SK-N-MC (cell line): ENCODE measurements at regions not wholly inside any gene's neighbourhood (a gene's known extent, or its start where the extent isn't known, plus 50 kb on each side); places are given as distances from the start of the nearest gene placed in this dataset.

Source experiments
- DNase-seq: peaks from one replicate; pipeline ENCODE4 v3.0.0-alpha.2; 2011; ENCODE audit warnings: low read depth, low spot score
- H3K27ac ChIP-seq: fragments of 200-600 bp; sonication (generic); 2 replicates; pipeline ENCODE4 v1.5.1; 2016; ENCODE audit warnings: mixed run types
- H3K36me3 ChIP-seq: fragments of 200-600 bp; sonication (generic); 2 replicates; pipeline ENCODE4 v1.6.1; 2017; ENCODE audit warnings: antibody characterized with exemption, low read length, mixed read lengths; ENCODE audit not compliant: insufficient read depth
- H3K4me3 ChIP-seq: fragments of 200-600 bp; sonication (generic); 2 replicates; pipeline ENCODE4 v1.5.1; 2016
- H3K9ac ChIP-seq: fragments of 200-600 bp; sonication (generic); 2 replicates; pipeline ENCODE4 v1.8.0; 2017; ENCODE audit warnings: mixed run types, mixed read lengths; ENCODE audit not compliant: insufficient read length
- H3K9me3 ChIP-seq: fragments of 200-600 bp; sonication (generic); 2 replicates; pipeline ENCODE4 v1.6.1; 2017; ENCODE audit warnings: low read depth, mild to moderate bottlenecking, antibody characterized with exemption, low read length, moderate library complexity, mixed read lengths
- EZH2 ChIP-seq: fragments of 200-600 bp; sonication (generic); IDR thresholded peaks from one replicate; pipeline ENCODE4 v1.6.1; 2017; ENCODE audit warnings: antibody characterized with exemption
- FOXP2 ChIP-seq: optimal IDR thresholded peaks from 2 replicates; pipeline ENCODE3; 2011; ENCODE audit warnings: mild to moderate bottlenecking, moderate library complexity; ENCODE audit not compliant: insufficient read depth; ENCODE audit errors: extremely low read length, control extremely low read depth
- POLR2AphosphoS5 ChIP-seq: IDR thresholded peaks from 2 replicates; pipeline ENCODE4 v1.6.1; 2012; ENCODE audit warnings: mild to moderate bottlenecking, low read depth, low read length, borderline replicate concordance

DNA sequence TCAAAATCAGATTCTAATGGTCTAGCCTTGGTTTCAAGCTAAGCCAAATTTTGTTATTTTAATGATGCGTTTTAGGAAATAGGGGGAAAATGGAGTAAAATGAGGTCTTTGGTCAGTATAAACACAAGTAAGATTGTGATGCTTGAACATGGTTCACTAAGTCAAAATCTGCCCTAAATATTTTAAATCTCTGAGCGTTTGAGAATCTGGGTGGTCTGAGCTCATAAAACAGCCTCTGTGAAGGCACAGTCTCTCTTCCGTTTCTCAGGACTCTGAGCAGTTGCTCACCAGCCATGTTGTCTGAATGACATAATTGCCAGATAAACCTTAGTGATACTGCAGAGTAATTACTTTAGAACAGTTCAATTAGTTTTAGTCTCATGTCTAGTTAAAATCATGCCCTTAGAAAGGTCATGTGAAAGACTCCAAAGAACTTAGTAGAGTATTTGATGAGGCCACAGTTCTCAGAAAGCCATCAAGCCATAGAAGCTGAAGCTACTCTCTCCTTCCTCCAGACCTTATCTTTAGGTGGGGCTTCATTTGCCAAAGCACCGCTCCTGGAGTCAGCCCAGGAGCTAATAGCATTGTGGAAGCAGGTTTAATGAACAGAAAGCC, 257.1 kb upstream of the MAP3K1 start:
- H3K9me3 ChIP-seq = no peaks in the 10 kb centered on the region
- DNase-seq = no peak
- H3K9ac ChIP-seq = no peak overlapping the region
- H3K36me3 ChIP-seq = no peaks in the 10 kb centered on the region
- H3K4me3 ChIP-seq = no peak overlapping the region
- no peak for TF ChIP-seq EZH2
- TF ChIP-seq POLR2AphosphoS5 = no peak
- no peak for TF ChIP-seq FOXP2
- no peak overlapping the region for H3K27ac ChIP-seq

DNA sequence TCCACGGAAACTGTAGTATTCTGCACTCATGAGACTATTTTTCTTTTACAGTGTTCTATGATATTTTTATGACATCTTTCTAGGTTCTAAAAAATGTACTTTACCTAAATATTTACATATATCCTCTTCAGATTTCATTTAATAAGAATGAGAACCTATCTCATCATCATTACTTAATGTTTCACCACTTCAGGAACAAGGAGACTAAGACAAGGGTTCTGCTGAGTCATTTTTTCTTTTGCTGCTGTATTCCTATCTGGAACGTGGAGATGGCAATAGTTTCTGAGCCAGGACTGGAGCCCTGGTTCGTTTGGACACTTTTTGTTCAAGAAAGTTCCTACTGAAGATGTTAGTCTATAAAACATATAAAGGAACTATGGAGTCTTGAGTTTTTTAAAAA, 258.2 kb upstream of the MAP3K1 start:
- no peak overlapping the region for H3K9ac ChIP-seq
- H3K4me3 ChIP-seq = no peak overlapping the region
- H3K36me3 ChIP-seq = no peaks in the 10 kb centered on the region
- DNase-seq = no peak
- TF ChIP-seq FOXP2 (no peak), EZH2 (no peak), POLR2AphosphoS5 (no peak)
- H3K27ac ChIP-seq = no peak overlapping the region
- no peaks in the 10 kb centered on the region for H3K9me3 ChIP-seq

DNA sequence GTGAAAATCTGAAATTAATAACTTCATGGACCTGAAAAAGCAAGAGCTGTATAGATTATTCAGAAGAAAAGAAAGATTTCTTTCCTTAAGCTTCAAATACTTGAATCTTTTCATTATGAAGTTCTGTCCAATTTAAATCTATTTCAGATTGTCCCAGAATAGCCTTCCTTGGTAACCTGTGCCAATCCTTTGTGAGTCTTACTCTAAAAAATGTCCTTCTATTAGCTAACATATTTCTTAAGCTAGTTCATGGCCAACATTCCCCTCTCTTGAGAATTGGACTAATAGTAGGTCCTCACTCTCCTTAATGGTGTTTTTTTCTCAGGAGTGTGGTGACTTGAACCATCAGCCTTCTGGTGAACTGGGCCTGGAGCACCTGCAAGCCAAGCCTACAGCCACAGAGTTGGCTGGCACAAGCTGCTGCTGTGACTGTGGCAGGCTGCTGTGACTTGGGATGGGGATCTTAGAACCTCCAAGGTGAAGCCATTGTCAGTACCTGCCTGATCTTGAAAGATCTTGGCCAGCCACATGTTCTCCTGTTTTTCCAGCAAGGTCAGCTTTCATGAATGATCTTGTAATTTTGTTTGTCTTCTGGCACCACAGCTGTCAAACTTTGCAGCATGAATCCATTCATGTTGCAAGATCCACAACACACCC, 262.6 kb upstream of the MAP3K1 start:
- no peaks in the 10 kb centered on the region for H3K36me3 ChIP-seq
- H3K9me3 ChIP-seq = no peaks in the 10 kb centered on the region
- no peak overlapping the region for H3K9ac ChIP-seq
- H3K4me3 ChIP-seq = no peak overlapping the region
- no peak for DNase-seq
- no peak overlapping the region for H3K27ac ChIP-seq
- TF ChIP-seq EZH2 (no peak), POLR2AphosphoS5 (no peak), FOXP2 (no peak)

DNA sequence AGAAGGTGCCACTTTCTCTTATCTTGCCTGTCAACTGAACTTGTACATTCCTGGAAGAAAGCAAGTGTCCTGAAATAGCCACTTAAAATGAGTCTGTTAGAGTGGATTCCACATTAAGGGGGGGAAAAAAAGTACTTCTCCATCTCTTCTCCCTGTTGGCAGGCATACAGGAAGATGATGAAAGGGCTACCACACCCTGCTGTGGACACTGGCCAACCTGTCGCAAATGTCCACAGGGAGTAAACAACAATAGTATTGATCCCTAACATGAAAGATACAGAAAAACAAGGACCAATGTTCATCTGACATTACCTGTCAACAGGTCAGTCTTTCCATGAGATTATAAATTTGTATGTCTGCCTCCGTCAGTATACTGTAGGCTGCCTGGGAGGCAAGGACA, 265.1 kb upstream of the MAP3K1 start:
- Histone ChIP-seq H3K9me3 (no peaks in the 10 kb centered on the region), H3K27ac (no peak overlapping the region), H3K4me3 (no peak overlapping the region), H3K9ac (no peak overlapping the region), H3K36me3 (no peaks in the 10 kb centered on the region)
- no peak for DNase-seq
- no peak for TF ChIP-seq POLR2AphosphoS5
- TF ChIP-seq EZH2 = no peak
- TF ChIP-seq FOXP2 = no peak

DNA sequence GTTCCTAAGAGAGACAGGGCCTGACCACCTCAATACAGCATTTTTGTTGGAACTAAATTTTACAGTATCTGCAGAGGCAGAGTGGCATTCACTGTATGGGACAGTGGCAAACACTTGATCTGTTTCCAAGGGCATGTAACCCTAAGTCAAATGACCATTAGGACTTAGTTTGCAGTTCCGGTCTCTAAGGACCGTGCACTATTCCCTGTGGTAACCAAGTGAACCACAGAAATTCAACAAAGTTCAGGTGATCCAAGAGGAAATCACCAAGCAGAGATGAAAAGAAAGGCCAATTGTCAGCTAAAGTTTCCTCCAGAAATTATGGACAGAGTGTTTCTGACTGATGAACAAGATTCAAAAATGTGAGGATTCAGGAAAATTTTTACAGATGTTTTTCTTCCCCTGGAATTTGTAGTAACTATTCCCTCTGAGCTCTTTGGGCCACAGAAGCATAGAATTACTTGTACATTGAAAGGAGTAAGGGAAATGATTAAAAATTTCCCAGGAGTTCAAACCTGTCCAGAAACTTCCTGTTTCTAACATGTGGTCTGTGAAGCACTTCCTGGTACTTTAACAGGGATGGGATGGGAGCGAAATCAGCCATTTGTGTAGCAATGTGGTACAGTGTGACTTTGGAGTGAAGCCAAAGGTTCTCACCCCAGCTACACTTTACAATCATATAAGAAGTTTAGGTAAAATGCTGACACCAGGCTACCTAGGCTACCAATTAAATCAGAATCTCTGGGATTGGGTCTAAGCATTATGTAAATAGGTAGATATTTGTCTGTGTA, 266.1 kb upstream of the MAP3K1 start:
- no peaks in the 10 kb centered on the region for H3K36me3 ChIP-seq
- H3K9me3 ChIP-seq = no peaks in the 10 kb centered on the region
- no peak for TF ChIP-seq FOXP2
- TF ChIP-seq EZH2 = no peak
- no peak for TF ChIP-seq POLR2AphosphoS5
- H3K4me3 ChIP-seq = no peak overlapping the region
- no peak overlapping the region for H3K9ac ChIP-seq
- no peak for DNase-seq
- H3K27ac ChIP-seq = no peak overlapping the region

DNA sequence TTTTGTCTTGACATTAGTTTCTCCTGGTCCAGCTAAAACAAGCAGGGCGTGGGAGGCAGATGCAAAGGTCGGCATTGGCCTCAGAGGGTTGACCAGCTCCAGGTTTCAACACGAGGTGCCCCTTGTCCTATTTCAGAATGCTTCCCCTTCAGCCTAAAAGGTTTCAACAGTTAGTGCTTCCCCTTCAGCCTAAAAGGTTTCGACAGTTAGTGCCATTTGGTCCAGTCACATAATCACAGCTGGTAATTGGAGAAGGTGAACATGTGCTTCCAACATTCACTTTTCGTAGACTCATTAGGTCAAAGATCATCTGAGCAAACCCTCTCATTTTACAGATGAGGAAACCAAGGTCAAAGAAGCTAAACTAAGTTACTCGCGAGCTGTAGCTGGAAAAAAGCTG, 270.3 kb upstream of the MAP3K1 start:
- no peaks in the 10 kb centered on the region for H3K9me3 ChIP-seq
- H3K27ac ChIP-seq = no peak overlapping the region
- no peak overlapping the region for H3K9ac ChIP-seq
- DNase-seq = no peak
- TF ChIP-seq EZH2 = no peak
- no peak for TF ChIP-seq FOXP2
- no peak for TF ChIP-seq POLR2AphosphoS5
- no peak overlapping the region for H3K4me3 ChIP-seq
- no peaks in the 10 kb centered on the region for H3K36me3 ChIP-seq

DNA sequence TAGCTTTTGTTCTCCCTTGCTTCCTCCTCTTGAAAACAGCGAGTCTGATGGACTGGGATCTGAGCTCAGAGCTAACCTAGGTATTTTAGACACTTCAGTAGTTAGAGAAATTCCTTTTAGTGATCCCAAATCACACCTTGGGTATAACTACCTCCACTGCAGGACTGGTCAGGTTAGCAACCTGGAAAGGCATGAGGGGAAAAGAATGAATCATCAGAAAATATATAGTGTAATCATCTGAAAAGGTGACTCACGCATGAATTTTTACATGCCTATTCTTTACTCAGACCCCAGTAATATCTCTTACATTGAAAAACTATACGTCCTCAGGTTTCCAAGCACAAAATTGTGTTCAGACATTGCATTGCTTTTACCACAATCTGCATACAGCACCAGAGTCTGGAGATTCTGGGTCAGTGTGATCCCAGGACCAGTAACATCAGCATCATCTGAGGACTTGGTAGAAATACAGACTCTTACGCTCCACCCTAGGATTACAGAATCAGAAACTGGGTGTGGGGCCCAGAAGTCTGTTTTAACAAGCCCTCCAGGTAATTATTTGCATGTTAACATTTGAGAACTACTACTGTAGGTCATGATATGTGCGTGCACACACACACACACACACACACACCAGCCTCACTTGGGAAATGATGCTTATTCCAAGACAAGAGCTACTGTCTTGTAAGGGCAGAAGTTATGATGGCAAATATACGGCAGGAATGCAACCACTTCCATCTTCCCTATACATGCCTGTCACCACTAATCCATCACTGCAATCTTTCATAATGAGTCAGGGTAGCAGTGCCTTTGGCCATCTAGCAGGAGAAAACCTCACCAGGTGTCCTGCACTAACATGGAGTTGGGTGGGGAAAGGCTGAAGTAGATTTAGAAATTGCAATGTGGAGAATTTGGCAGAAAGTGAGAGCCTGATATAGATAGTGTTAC, 271.6 kb upstream of the MAP3K1 start:
- no peak overlapping the region for H3K27ac ChIP-seq
- DNase-seq = no peak
- no peak overlapping the region for H3K9ac ChIP-seq
- H3K4me3 ChIP-seq = no peak overlapping the region
- TF ChIP-seq POLR2AphosphoS5 (no peak), FOXP2 (no peak), EZH2 (no peak)
- no peaks in the 10 kb centered on the region for H3K36me3 ChIP-seq
- no peaks in the 10 kb centered on the region for H3K9me3 ChIP-seq

DNA sequence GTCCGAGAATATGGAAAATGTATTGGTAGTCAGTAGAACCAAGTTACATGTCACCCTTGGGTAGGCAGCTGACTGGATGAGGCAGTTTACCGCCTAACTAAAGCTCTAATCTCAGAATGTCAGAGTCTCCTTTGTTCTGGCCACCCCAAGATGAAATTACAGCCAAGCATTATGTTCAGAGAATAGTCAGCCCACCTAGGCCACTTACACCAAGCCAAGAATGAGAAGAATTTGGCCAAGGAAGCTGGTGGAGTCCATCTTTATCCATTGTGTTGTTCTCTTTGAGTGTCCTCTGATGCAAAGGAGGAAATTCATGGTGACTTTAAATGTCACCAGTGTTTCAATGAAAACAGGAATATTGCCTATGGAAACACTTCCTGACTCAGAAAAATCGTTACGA, 275.1 kb upstream of the MAP3K1 start:
- Histone ChIP-seq H3K9ac (no peak overlapping the region), H3K36me3 (no peaks in the 10 kb centered on the region), H3K4me3 (no peak overlapping the region), H3K9me3 (no peaks in the 10 kb centered on the region), H3K27ac (no peak overlapping the region)
- TF ChIP-seq EZH2 (no peak), FOXP2 (no peak)
- no peak for DNase-seq
